EL (cell line): ENCODE measurements at regions not wholly inside any gene's neighbourhood (a gene's known extent, or its start where the extent isn't known, plus 50 kb on each side); places are given as distances from the start of the nearest gene placed in this dataset.

Experiments
- DNase-seq: peaks from one replicate; pipeline ENCODE4 v3.0.0-alpha.2; 2016

DNA sequence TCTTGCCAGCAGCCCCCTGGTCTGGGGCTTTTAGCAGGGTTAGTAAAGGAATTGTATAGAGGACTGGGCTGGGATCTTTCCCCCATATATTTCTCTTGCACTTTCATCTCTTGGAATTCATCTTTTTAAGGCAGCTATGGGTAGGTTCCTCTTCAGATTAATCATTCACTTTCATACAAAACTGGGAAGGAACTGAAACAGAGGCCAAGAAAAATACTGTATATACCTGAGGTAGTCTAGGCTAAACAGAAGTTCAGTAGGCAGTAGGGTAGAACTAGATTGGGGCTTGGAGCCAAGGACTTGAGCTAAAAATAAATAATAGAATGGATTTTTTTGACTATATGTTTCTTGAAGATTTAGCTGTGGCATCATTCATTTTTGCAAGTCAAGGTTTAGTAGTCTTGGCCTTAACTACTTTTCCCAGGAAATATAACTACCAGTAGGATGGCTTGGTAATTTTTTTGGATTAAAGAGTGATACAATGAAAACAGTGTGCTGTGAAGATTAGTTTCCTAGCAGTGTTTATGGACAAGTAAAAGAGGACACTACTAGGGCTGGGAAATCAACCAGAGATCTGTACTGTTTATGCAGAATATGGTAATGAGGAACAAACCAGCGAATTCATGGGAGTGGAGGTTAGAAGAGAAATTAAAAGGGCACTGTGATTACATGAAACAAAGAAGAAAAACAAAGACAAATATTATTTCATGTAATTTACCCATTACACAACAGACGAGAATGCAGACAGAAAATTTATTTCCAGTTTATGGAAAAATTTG, 50.9 kb upstream of the PTGS2 start:
- DNase-seq = no peak
